Stimulated activated naive B cell treated with anti-CD40 and anti-IgM and Interleukin-4, amounts not matched to agents 10 μg/mL and 1 μg/mL and 100 μg/mL, for 72 hours (primary cell): ENCODE measurements at regions not wholly inside any gene's neighbourhood (a gene's known extent, or its start where the extent isn't known, plus 50 kb on each side); places are given as distances from the start of the nearest gene placed in this dataset.

ENCODE experiments used
- ATAC-seq, 2 donors: fragments of 150-1000 bp; cut with Tn5 transposase; replicated peaks; 2 replicates each; pipeline ENCODE4 v1.10.0; 2021; ENCODE audit warnings: moderate library complexity in 1 of 2
- DNase-seq: peaks from one replicate; pipeline ENCODE4 v3.0.0; 2021
- H3K27ac Mint-ChIP-seq: one replicate; pipeline ENCODE4 v1.8.0; 2022; ENCODE audit warnings: mild to moderate bottlenecking, mixed read lengths
- H3K27me3 Mint-ChIP-seq, 2 donors: one replicate each; pipeline ENCODE4 v1.8.0; 2022; ENCODE audit warnings: mixed read lengths in 2 of 2
- H3K36me3 Mint-ChIP-seq, 2 donors: one replicate each; pipeline ENCODE4 v1.8.0; 2022; ENCODE audit warnings: mixed read lengths in 2 of 2, mild to moderate bottlenecking in 1 of 2
- H3K4me1 Mint-ChIP-seq, 2 donors: one replicate each; pipeline ENCODE4 v1.8.0; 2022; ENCODE audit warnings: mixed read lengths in 2 of 2, mild to moderate bottlenecking in 1 of 2
- H3K4me3 Mint-ChIP-seq, 2 donors: one replicate each; pipeline ENCODE4 v1.8.0; 2022; ENCODE audit warnings: mild to moderate bottlenecking in 2 of 2, mixed read lengths in 2 of 2, moderate library complexity in 1 of 2
- H3K9me3 Mint-ChIP-seq, 2 donors: one replicate each; pipeline ENCODE4 v1.8.0; 2022; ENCODE audit warnings: mixed read lengths in 2 of 2, mild to moderate bottlenecking in 1 of 2

DNA sequence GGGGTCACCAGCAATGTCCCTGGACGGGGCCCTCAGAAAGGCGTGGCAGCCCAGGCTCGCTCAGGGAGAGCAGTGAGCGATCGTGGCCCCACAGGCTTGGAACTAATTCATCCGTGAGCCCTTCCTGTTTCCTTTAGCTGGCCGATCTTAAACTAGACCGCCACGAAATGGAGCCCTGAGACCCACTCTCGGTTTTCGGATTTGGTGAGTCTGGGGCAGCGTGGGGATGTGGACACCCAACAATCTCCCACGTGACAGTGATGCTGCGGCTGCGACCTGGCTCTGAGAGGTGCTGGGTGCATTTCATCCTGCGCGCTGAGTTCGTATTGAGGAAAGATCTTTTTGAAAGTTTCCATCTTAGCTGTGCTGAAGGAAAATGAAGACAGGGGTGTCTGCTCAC, 501.3 kb upstream of the B3GAT1 start:
- ATAC-seq = no peak
- Mint-ChIP-seq H3K4me3 (no peak overlapping the region), H3K4me1 (no peaks in the 10 kb centered on the region), H3K27me3 (peaks cover 0 to 10% of the 10 kb centered on the region in 2 donors), H3K27ac (no peak overlapping the region), H3K9me3 (no peaks in the 10 kb centered on the region), H3K36me3 (no peaks in the 10 kb centered on the region)
- no peak for DNase-seq

DNA sequence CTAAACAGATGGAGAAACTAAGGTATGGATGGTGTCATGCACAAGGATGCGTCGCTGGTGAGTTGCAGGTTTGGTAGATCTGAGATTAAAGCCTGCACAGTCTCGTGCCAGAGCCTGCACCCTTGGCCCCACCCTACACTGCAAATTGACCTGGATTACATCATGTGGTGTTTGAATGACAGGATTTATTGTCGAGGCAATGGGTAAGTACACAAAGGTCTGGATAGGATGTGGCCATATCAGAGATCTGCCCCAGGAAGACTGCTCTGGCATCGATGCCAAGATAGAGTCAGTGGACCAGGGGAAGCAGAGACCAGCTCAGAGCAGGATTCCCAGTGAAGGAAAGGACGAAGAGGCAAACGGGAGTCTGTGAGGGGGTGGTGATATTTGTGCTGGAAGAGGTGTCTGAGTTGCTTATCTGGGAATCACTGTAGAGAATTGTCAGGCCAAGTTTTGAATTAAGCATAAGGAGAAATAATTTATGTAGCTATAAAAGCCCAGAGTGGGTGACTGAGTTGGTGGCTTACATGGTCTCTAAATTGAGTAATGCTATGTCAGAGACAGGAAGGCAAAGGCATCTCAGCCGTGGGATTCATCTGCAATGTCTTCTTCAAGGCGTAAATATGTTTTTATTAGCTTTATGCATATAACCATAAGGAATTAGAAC, 499.6 kb upstream of the B3GAT1 start:
- ATAC-seq (no peak), DNase-seq (no peak)
- Mint-ChIP-seq H3K4me3 (no peak overlapping the region), H3K27me3 (peaks cover 0 to 10% of the 10 kb centered on the region in 2 donors), H3K36me3 (no peaks in the 10 kb centered on the region), H3K4me1 (no peaks in the 10 kb centered on the region), H3K9me3 (no peaks in the 10 kb centered on the region), H3K27ac (no peak overlapping the region)

DNA sequence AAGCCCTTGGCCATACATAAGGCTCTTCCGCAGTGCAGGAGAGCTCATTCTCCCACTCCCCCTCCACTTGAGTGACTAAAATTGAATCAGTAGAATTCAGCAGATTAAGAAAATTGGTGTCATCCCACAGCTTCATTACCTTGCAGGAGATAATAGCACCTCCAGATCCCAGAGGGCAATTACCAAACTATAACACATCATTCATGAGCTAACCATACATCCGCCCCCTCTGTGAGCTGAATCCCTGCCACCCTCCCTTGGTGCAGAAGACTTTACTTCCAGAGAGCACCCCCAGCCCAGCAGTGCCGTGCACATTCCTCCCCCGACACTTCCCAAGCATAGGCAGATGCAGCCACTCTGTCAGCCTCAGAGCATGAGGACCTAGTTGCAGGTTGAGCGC, 496.5 kb upstream of the B3GAT1 start:
- no peak for ATAC-seq

DNA sequence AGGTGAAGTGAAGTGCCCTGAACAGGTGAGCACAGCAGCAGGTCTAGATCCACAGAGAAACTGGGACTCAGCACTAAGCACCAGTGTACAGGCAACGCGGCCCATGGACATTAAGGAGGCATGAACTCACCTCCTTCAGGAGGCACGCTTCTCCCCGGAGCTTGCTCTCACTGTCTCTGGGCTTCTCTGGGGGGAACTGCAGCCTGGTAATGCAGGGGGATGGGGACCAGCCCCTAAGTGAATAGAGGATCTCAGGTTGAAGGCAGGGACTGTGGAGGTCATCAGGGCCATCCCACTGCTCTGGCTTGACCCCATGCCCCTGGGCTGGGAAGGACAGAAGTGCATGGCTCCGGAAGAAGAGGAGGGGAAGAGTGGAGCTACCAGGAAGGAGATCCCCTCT, 495.6 kb upstream of the B3GAT1 start:
- no peaks in the 10 kb centered on the region for H3K4me1 Mint-ChIP-seq
- H3K36me3 Mint-ChIP-seq = no peaks in the 10 kb centered on the region
- no peak overlapping the region for H3K4me3 Mint-ChIP-seq
- no peak overlapping the region for H3K27ac Mint-ChIP-seq
- DNase-seq = no peak
- no peak for ATAC-seq
- no peaks in the 10 kb centered on the region for H3K9me3 Mint-ChIP-seq
- H3K27me3 Mint-ChIP-seq = peaks cover 0 to 10% of the 10 kb centered on the region in 2 donors

More for the DNA sequence above, 496.5 kb upstream of the B3GAT1 start:
- H3K36me3 Mint-ChIP-seq = no peaks in the 10 kb centered on the region
- H3K4me1 Mint-ChIP-seq = no peaks in the 10 kb centered on the region
- H3K4me3 Mint-ChIP-seq = no peak overlapping the region
- H3K9me3 Mint-ChIP-seq = no peaks in the 10 kb centered on the region
- peaks cover 0 to 14% of the 10 kb centered on the region in 2 donors for H3K27me3 Mint-ChIP-seq
- DNase-seq = no peak
- H3K27ac Mint-ChIP-seq = no peak overlapping the region

DNA sequence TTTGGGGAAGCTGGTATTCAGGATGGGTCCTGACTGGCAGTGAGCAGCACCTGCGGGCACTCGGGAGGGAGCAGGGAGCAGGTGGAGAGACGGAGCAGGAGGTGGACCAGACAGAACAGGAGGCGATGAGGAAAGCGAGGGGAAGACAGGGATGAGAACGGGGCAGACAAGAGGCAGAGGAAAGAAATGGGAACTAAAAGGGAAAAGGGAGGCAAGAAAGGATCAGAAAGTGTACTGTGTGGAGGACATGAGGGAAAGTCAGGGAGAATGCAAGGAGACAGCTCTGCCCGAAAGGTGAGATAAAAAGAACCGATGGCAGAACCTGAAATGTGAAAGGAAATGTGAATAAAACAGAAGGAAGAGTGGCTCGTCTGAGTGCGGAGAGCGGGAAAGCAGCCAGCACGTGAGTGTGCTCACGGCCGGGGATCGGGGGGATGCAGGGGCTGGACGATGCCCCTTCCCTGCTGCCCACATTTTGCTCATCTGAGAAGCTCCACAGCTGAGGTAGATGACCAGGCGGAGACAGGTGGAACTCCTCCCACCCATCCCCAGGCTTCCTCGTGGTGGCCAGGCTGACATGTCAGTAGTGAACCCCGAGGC, 494.4 kb upstream of the B3GAT1 start:
- no peaks in the 10 kb centered on the region for H3K36me3 Mint-ChIP-seq
- no peak overlapping the region for H3K27ac Mint-ChIP-seq
- H3K27me3 Mint-ChIP-seq = peaks cover 6 to 20% of the 10 kb centered on the region in 2 donors
- H3K9me3 Mint-ChIP-seq = no peaks in the 10 kb centered on the region
- no peak overlapping the region for H3K4me3 Mint-ChIP-seq
- DNase-seq (no peak), ATAC-seq (no peak)
- no peaks in the 10 kb centered on the region for H3K4me1 Mint-ChIP-seq

DNA sequence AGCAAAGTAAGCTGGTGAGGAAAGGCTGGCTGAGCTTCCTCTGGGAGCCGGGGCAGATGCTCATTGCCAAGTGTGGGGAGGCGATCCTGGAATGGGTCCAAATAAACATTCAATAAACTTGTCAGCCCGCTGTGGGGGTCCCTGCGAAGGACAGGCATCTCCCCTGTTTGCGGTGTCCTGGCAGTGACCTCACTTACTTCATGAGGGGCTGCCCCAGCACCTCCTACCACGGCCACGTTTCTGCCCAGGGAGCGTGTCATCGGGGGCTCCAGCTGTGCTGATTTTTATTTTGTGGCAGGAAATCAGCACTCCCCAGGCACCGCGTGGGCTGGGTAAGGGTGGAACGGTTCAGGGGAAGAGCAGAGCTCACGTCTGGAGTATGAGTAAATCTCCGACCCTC, 493.9 kb upstream of the B3GAT1 start:
- Mint-ChIP-seq H3K4me3 (no peak overlapping the region), H3K36me3 (no peaks in the 10 kb centered on the region), H3K4me1 (no peaks in the 10 kb centered on the region), H3K27me3 (peaks cover 11 to 21% of the 10 kb centered on the region in 2 donors), H3K9me3 (no peaks in the 10 kb centered on the region), H3K27ac (no peak overlapping the region)
- no peak for DNase-seq
- ATAC-seq = no peak

DNA sequence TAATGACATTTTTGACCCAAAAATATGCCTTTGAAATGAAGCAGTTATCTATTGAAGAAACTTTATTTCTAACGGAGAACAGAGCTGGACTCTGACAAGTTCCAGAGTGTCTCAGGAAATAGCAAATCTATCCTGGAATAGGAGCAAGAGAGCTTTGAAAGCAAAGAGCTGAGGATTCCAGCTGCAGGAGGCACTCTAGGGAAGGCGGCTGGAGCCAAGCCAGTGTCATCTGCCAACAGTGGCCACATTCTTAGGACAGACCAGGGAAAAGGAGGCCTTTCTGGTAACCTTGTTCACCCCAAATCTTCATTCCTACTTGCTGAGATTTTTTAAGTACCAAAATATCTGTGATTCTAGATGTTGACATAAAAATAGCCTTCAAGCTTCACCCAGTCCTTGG, 493.5 kb upstream of the B3GAT1 start:
- Mint-ChIP-seq H3K4me3 (no peak overlapping the region), H3K27ac (no peak overlapping the region), H3K9me3 (no peaks in the 10 kb centered on the region), H3K4me1 (no peaks in the 10 kb centered on the region), H3K27me3 (peaks cover 11 to 21% of the 10 kb centered on the region in 2 donors), H3K36me3 (no peaks in the 10 kb centered on the region)
- DNase-seq (no peak), ATAC-seq (no peak)

DNA sequence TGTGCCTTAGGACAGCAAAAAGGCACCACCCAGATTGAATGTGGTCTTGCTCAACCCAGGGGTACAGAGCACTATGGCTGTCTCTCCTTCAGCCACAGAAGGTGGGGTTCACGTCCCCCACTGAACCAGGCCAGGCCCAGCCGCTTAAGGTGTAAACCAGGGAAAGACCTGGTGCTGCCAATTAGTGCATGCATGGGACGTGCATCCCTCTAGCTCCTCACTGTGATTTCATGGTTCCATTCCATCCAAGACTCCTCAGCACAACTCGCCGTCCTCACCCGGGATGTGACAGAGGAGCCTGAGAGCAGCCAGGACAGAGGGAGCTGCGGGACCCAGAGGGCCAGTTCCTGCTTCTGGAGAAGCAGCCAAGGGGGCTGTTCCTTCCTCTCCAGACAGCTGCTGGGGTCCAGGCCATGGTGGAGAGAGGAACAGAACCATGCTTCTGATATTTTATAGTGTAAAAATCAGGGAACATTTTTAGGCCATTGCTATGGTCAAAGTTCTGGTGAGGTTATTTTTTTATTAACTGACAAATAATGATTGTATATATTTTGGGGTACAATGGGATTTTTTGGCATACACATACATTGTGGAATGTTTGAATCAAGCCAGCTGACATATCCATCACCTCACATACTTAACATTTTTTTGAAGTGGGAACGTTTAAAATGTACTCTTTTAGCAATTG, 492.2 kb upstream of the B3GAT1 start:
- no peak for ATAC-seq
- H3K27ac Mint-ChIP-seq = no peak overlapping the region
- peaks cover 19 to 21% of the 10 kb centered on the region in 2 donors for H3K27me3 Mint-ChIP-seq
- no peaks in the 10 kb centered on the region for H3K9me3 Mint-ChIP-seq
- no peak for DNase-seq
- H3K4me3 Mint-ChIP-seq = no peak overlapping the region
- H3K36me3 Mint-ChIP-seq = no peaks in the 10 kb centered on the region
- H3K4me1 Mint-ChIP-seq = no peaks in the 10 kb centered on the region

DNA sequence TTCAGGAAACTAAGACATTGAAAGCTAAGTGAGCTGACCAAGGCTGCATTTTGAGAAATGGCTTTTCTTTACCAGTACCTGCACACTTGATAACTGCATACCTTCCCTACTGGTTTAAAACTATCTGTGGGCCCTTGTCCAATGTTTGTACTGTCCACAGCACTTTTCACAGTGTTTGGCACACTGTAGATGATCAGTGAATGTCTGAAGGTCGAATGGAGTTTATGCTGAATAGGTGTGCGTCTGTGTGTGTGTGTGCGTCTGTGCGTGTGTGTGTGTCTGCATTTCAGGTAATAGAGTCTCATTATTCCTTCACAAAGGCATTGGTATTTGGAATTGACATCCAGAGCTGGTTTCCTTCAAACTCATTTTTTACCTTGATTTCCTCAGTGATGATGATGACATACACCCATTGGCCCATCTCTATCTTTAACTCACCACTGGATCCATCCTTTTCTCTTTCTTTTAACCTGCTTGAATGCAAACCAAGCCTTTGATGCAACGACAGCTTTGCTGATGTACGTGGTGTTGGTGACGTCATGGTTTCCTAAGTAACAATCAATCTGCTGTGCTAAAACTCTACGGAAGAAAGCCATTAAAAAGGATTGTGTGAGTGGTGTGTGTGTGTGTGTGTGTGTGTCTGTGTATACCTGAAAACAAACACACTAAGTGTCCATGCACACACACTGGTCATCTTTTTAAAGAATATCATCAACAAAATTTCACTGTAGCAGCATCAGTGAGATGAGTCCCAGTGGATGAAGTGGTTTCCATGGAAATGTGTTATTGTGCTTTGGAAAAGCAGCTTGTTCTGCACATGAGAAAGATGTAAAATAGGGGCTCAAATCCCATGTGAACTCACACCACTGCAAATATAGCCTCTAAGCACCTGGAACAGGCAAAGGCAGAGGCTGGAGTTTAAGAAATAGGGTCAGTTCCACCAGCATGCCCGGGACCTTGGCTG, 490.2 kb upstream of the B3GAT1 start:
- Mint-ChIP-seq H3K4me1 (no peaks in the 10 kb centered on the region), H3K4me3 (no peak overlapping the region), H3K9me3 (no peaks in the 10 kb centered on the region), H3K27me3 (peaks cover 21 to 22% of the 10 kb centered on the region in 2 donors), H3K27ac (no peak overlapping the region), H3K36me3 (no peaks in the 10 kb centered on the region)
- ATAC-seq (no peak), DNase-seq (no peak)

DNA sequence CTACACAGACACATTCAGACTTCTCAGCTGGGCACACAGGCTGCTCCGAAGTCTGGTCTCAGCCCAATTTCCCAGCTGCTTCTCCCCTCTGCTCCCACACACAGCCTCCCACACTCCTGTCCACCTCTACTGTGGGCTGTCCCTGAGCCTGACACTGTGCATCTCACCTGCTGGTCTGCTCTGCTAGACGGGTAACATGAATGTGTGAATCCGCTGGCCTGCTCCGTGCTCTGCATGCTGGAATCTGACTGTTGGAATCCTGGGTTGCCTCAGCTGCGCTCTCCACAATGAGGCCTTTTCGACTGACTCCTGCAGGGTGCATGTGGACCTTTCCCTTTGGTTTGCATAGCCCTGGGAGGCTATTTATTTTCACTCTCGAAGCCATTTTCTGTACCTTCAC, 489.5 kb upstream of the B3GAT1 start:
- Mint-ChIP-seq H3K27me3 (peaks cover 20 to 22% of the 10 kb centered on the region in 2 donors), H3K27ac (no peak overlapping the region), H3K36me3 (no peaks in the 10 kb centered on the region), H3K4me1 (no peaks in the 10 kb centered on the region), H3K4me3 (no peak overlapping the region), H3K9me3 (no peaks in the 10 kb centered on the region)
- no peak for ATAC-seq
- DNase-seq = no peak

DNA sequence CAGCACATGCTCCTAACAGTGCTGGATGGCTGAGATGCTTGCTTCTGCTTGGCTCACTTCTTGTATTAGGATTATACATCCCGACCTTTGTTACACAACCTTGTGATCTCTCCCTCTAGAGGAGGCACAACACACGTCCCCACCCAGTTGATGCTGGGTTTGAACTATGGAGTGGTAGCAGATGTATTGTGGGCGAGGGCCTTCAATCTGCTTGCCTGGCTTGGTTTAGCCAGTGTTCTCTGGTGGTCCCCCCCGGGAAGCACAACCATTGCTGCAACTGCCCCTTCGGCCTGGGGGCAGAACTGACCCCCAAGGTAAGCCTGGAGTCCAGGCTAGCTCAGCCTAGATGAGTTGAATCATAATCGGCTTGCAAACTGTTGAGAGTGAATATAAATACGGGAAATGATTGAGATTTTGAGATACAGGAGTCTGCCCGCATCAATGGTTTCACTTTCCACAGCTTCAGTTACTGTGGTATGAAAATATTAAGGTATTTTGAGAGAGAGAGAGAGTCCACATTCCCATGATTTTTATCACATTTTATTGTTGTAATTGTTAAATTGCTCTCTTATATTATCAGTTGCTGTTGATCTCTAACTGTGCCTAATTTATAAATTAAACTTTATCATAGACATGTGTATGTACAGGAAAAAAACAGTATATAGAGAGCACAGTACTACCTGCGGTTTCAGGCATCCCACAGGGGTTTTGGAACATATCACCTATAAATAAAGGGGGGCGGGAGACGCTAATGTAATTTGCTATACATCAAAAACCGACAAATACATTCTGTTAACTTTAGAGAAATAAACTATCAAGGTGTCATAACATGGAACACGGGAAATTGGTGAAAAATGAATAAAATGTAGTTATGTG, 482.0 kb upstream of the B3GAT1 start:
- H3K27ac Mint-ChIP-seq = no peak overlapping the region
- H3K27me3 Mint-ChIP-seq = peaks cover 0 to under 1% of the 10 kb centered on the region in 2 donors

DNA sequence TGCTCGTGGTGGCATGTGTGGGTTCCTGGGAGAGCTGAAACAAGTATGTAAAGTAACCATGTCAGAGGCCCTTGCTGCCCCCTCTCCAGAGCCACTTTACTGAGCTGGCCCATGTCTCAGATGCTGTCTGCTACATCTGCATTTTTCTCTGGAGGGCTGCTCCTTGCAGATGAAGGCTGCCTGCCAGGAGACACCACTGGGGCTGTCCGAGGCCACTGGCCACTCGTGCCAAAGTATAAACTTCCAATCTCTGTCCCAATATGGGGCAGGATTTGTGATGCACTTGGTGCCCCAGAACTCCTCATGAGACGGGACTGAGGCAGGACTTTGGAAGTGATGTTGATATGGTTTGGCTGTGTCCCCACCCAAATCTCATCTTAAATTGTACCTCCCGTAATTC, 478.4 kb upstream of the B3GAT1 start:
- DNase-seq (no peak), ATAC-seq (no peak)
- H3K27ac Mint-ChIP-seq = no peak overlapping the region
- peaks cover 5 to 9% of the 10 kb centered on the region in 2 donors for H3K27me3 Mint-ChIP-seq
- no peaks in the 10 kb centered on the region for H3K36me3 Mint-ChIP-seq
- no peaks in the 10 kb centered on the region for H3K4me1 Mint-ChIP-seq
- peaks cover 9 to 11% of the 10 kb centered on the region in 2 donors for H3K9me3 Mint-ChIP-seq
- no peak overlapping the region for H3K4me3 Mint-ChIP-seq

More for the DNA sequence above, 482.0 kb upstream of the B3GAT1 start:
- Mint-ChIP-seq H3K4me3 (no peak overlapping the region), H3K9me3 (peaks cover 9 to 11% of the 10 kb centered on the region in 2 donors), H3K36me3 (no peaks in the 10 kb centered on the region), H3K4me1 (no peaks in the 10 kb centered on the region)
- DNase-seq (no peak), ATAC-seq (no peak)

DNA sequence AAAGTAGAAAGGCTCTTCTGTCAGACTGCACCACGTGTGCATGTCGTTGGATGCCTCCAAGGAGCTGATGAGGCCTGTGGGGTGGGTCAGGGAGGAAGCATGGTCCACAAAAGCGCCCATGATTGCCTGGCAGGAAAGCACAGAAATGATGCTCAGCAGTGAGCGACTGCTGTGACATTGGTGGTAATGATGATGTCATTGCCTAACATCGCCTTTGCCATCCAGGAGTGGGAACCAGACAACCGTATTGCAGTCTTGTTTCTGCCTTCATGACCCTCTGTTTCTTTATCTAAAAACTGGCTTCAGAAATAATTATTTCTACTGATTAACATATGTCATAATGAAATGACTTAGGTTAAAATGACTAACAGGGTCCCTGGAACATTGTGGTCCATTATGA, 477.8 kb upstream of the B3GAT1 start:
- DNase-seq = no peak
- no peaks in the 10 kb centered on the region for H3K4me1 Mint-ChIP-seq
- H3K27me3 Mint-ChIP-seq = peaks cover 6 to 10% of the 10 kb centered on the region in 2 donors
- H3K4me3 Mint-ChIP-seq = no peak overlapping the region
- H3K9me3 Mint-ChIP-seq = peaks cover 9 to 11% of the 10 kb centered on the region in 2 donors
- no peak overlapping the region for H3K27ac Mint-ChIP-seq
- no peaks in the 10 kb centered on the region for H3K36me3 Mint-ChIP-seq
- no peak for ATAC-seq
